GM23338 (cell line): ENCODE measurements at regions not wholly inside any gene's neighbourhood (a gene's known extent, or its start where the extent isn't known, plus 50 kb on each side); places are given as distances from the start of the nearest gene placed in this dataset.

Experiments
- ATAC-seq: fragments of 200-7000 bp; cut with Tn5 transposase; 3 replicates; pipeline ENCODE4 v1.9.1; 2020
- DNase-seq: peaks from one replicate; pipeline ENCODE4 v3.0.0-alpha.2; 2015; ENCODE audit warnings: low spot score
- H2AFZ ChIP-seq: fragments of 200-600 bp; sonication (generic); 2 replicates; pipeline ENCODE4 v1.8.0; 2016; ENCODE audit warnings: antibody characterized with exemption, mild to moderate bottlenecking, moderate library complexity
- H3F3A ChIP-seq: fragments of 200-600 bp; sonication (generic); replicated peaks from 2 replicates; pipeline ENCODE4 v1.8.0; 2017; ENCODE audit warnings: antibody characterized with exemption, mixed run types, low read depth
- H3K27ac ChIP-seq: fragments of 200-600 bp; sonication (generic); 2 replicates; pipeline ENCODE4 v1.6.1; 2016; ENCODE audit warnings: low read depth
- H3K27me3 ChIP-seq: fragments of 200-600 bp; sonication (generic); 2 replicates; pipeline ENCODE4 v1.8.0; 2016; ENCODE audit warnings: mild to moderate bottlenecking, mixed run types, moderate library complexity; ENCODE audit not compliant: insufficient read depth
- H3K36me3 ChIP-seq: fragments of 200-600 bp; sonication (generic); 2 replicates; pipeline ENCODE4 v1.8.0; 2016; ENCODE audit warnings: mild to moderate bottlenecking; ENCODE audit not compliant: insufficient read depth
- H3K4me1 ChIP-seq: fragments of 200-600 bp; sonication (generic); 2 replicates; pipeline ENCODE4 v1.8.0; 2016; ENCODE audit warnings: mild to moderate bottlenecking, moderate library complexity; ENCODE audit not compliant: insufficient read depth
- H3K4me2 ChIP-seq: fragments of 200-600 bp; sonication (generic); 2 replicates; pipeline ENCODE4 v1.7.1; 2017; ENCODE audit warnings: mixed run types
- H3K4me3 ChIP-seq: fragments of 200-600 bp; sonication (generic); 2 replicates; pipeline ENCODE4 v1.6.1; 2016; ENCODE audit warnings: mixed run types
- H3K79me2 ChIP-seq: fragments of 200-600 bp; sonication (generic); replicated peaks from 2 replicates; pipeline ENCODE4 v1.8.0; 2017; ENCODE audit warnings: mild to moderate bottlenecking; ENCODE audit not compliant: insufficient read depth
- H3K9me2 ChIP-seq: fragments of 200-600 bp; sonication (generic); 2 replicates; pipeline ENCODE4 v1.8.0; 2017; ENCODE audit not compliant: insufficient read depth
- H4K20me1 ChIP-seq: fragments of 200-600 bp; sonication (generic); replicated peaks from 2 replicates; pipeline ENCODE4 v1.8.0; 2017; ENCODE audit warnings: mild to moderate bottlenecking; ENCODE audit not compliant: insufficient read depth
- H3K27ac Mint-ChIP-seq: 2 replicates; pipeline ENCODE4 v1.8.0; 2020; ENCODE audit warnings: inconsistent platforms, mild to moderate bottlenecking, moderate library complexity, mixed read lengths
- H3K27me3 Mint-ChIP-seq: 3 replicates; pipeline ENCODE4 v1.8.0; 2022; ENCODE audit warnings: low read depth, mild to moderate bottlenecking, moderate library complexity, mixed read lengths, inconsistent platforms; ENCODE audit not compliant: insufficient read depth, poor library complexity
- H3K36me3 Mint-ChIP-seq: 3 replicates; pipeline ENCODE4 v1.8.0; 2021; ENCODE audit warnings: low read depth, mild to moderate bottlenecking, inconsistent platforms, moderate library complexity, mixed read lengths
- H3K4me1 Mint-ChIP-seq: 3 replicates; pipeline ENCODE4 v1.8.0; 2020; ENCODE audit warnings: mild to moderate bottlenecking, inconsistent platforms, mixed read lengths
- H3K4me3 Mint-ChIP-seq: 3 replicates; pipeline ENCODE4 v1.8.0; 2021; ENCODE audit warnings: moderate library complexity, mild to moderate bottlenecking, inconsistent platforms, mixed read lengths
- H3K9me3 Mint-ChIP-seq: 3 replicates; pipeline ENCODE4 v1.8.0; 2020; ENCODE audit warnings: moderate library complexity, mild to moderate bottlenecking, inconsistent platforms, mixed read lengths
- CREB1 ChIP-seq: fragments of 250-450 bp; sonication (Bioruptor Pico); IDR thresholded peaks from 2 replicates; pipeline ENCODE4 v1.5.0; 2020; ENCODE audit warnings: low read depth, mild to moderate bottlenecking, moderate library complexity
- CTCF ChIP-seq, 2 experiments: fragments of 200-600 bp in 1 of 2; sonication (generic) in 1 of 2; conservative IDR thresholded peaks; 2 replicates each; pipeline versions ENCODE4 v1.5.1 to v1.6.1; 2016 to 2017; ENCODE audit warnings: antibody characterized with exemption in 2 of 2, low read depth in 2 of 2, mild to moderate bottlenecking in 2 of 2, moderate library complexity in 1 of 2
- JUNB ChIP-seq: IDR thresholded peaks from one replicate; pipeline ENCODE4 v1.6.1; 2016; ENCODE audit warnings: antibody characterized with exemption; ENCODE audit not compliant: unreplicated experiment
- NANOG ChIP-seq: IDR thresholded peaks from 2 replicates; pipeline ENCODE4 v1.6.1; 2016; ENCODE audit warnings: antibody characterized with exemption, borderline replicate concordance
- POLR2AphosphoS5 ChIP-seq: IDR thresholded peaks from 2 replicates; pipeline ENCODE4 v1.6.1; 2016; ENCODE audit warnings: antibody characterized with exemption, low read depth
- REST ChIP-seq: IDR thresholded peaks from one replicate; pipeline ENCODE4 v1.6.1; 2018; ENCODE audit warnings: antibody characterized with exemption; ENCODE audit not compliant: unreplicated experiment
- STAT1 ChIP-seq: IDR thresholded peaks from one replicate; pipeline ENCODE4 v1.6.1; 2016; ENCODE audit warnings: antibody characterized with exemption; ENCODE audit not compliant: unreplicated experiment
- ZNF114 ChIP-seq: fragments of 250-450 bp; sonication (Bioruptor Pico); IDR thresholded peaks from 2 replicates; pipeline ENCODE4 v1.5.0; 2020; ENCODE audit warnings: mild to moderate bottlenecking, moderate library complexity
- ZNF331 ChIP-seq: fragments of 250-450 bp; sonication (Bioruptor Pico); IDR thresholded peaks from 2 replicates; pipeline ENCODE4 v1.5.0; 2020; ENCODE audit warnings: low read depth, mild to moderate bottlenecking, moderate library complexity
- ZNF462 ChIP-seq: fragments of 250-450 bp; sonication (Bioruptor Pico); IDR thresholded peaks from 2 replicates; pipeline ENCODE4 v1.5.0; 2020; ENCODE audit warnings: mild to moderate bottlenecking, moderate library complexity

- TF ChIP-seq REST (no peak), STAT1 (no peak), NANOG (no peak)
These were observed 193.2 kb downstream of the LNPK start (continued) for GRCh38 chr2:175808858-175809257.

- H3K27ac Mint-ChIP-seq = no peak overlapping the region
- Histone ChIP-seq H3K27me3 (no peaks in the 10 kb centered on the region), H2AFZ (no peak overlapping the region), H3K4me3 (no peak overlapping the region), H3K4me1 (no peaks in the 10 kb centered on the region), H3K79me2 (no peaks in the 10 kb centered on the region), H3K36me3 (no peaks in the 10 kb centered on the region), H3K27ac (no peak overlapping the region), H4K20me1 (no peaks in the 10 kb centered on the region), H3F3A (no peaks in the 10 kb centered on the region), H3K9me2 (no peaks in the 10 kb centered on the region), H3K4me2 (no peak overlapping the region)
- H3K4me3 Mint-ChIP-seq = no peak overlapping the region
- no peaks in the 10 kb centered on the region for H3K36me3 Mint-ChIP-seq
- ATAC-seq (no peak), DNase-seq (no peak)
- no peaks in the 10 kb centered on the region for H3K9me3 Mint-ChIP-seq
- no peaks in the 10 kb centered on the region for H3K27me3 Mint-ChIP-seq
- H3K4me1 Mint-ChIP-seq = peaks cover 4% of the 10 kb centered on the region; the same call in 2 of the 3 replicates
- no peak for TF ChIP-seq CTCF (conservative IDR thresholded peaks at IDR 0.05; ENCODE audit: low read depth in 2 of 2)
- no peak for TF ChIP-seq REST
- TF ChIP-seq POLR2AphosphoS5 = no peak
- TF ChIP-seq STAT1 = no peak
- TF ChIP-seq CREB1 = no peak
- no peak for TF ChIP-seq ZNF331 (CRISPR knock-in tag)
- TF ChIP-seq JUNB = no peak
- TF ChIP-seq NANOG = no peak
- no peak for TF ChIP-seq ZNF114 (CRISPR knock-in tag)
- no peak for TF ChIP-seq ZNF462 (CRISPR knock-in tag)
These were observed 194.0 kb downstream of the LNPK start for GRCh38 chr2:175808078-175808477.
